ENCODE measurements at regions not wholly inside any gene's neighbourhood (a gene's known extent, or its start where the extent isn't known, plus 50 kb on each side); places are given as distances from the start of the nearest gene placed in this dataset.
"Not testable (repeated sequence)": the region's sequence is repeated elsewhere in the genome, so short reads cannot be mapped to it uniquely, and the experiment has no call there.

DNA sequence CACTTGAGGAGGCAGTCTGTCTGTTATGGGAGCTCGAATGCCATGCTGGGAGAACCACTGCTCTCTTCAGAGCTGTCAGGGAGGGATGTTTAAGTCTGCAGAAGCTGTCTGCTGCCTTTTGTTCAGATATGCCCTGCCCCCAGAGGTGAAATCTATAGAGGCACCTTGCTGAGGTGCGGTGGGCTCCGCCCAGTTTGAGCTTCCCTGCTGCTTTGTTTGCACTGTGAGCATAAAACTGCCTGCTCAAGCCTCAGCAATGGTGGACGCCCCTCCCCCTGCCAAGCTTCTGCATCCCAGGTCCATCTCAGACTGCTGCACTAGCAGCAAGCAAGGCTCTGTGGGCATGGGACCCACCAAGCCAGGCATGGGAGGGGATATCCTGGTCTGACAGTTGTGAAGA, 247.5 kb downstream of the LMX1A start:
- Mint-ChIP-seq H3K27me3 (ENCODE audit: unreplicated experiment) (peaks cover 2% of the 10 kb centered on the region), H3K4me1 (ENCODE audit: unreplicated experiment) (no peaks in the 10 kb centered on the region), H3K4me3 (ENCODE audit: unreplicated experiment) (no peak overlapping the region), H3K9me3 (ENCODE audit: unreplicated experiment) (no peaks in the 10 kb centered on the region), H3K36me3 (ENCODE audit: low read depth, unreplicated experiment) (no peaks in the 10 kb centered on the region), H3K27ac (ENCODE audit: unreplicated experiment) (no peak overlapping the region)
- TF ChIP-seq, protein P1, sequence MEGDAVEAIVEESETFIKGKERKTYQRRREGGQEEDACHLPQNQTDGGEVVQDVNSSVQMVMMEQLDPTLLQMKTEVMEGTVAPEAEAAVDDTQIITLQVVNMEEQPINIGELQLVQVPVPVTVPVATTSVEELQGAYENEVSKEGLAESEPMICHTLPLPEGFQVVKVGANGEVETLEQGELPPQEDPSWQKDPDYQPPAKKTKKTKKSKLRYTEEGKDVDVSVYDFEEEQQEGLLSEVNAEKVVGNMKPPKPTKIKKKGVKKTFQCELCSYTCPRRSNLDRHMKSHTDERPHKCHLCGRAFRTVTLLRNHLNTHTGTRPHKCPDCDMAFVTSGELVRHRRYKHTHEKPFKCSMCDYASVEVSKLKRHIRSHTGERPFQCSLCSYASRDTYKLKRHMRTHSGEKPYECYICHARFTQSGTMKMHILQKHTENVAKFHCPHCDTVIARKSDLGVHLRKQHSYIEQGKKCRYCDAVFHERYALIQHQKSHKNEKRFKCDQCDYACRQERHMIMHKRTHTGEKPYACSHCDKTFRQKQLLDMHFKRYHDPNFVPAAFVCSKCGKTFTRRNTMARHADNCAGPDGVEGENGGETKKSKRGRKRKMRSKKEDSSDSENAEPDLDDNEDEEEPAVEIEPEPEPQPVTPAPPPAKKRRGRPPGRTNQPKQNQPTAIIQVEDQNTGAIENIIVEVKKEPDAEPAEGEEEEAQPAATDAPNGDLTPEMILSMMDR (IDR thresholded peaks at IDR 0.05; ENCODE audit: unreplicated experiment) = no peak
- no peak for DNase-seq (ENCODE audit: low spot score)

DNA sequence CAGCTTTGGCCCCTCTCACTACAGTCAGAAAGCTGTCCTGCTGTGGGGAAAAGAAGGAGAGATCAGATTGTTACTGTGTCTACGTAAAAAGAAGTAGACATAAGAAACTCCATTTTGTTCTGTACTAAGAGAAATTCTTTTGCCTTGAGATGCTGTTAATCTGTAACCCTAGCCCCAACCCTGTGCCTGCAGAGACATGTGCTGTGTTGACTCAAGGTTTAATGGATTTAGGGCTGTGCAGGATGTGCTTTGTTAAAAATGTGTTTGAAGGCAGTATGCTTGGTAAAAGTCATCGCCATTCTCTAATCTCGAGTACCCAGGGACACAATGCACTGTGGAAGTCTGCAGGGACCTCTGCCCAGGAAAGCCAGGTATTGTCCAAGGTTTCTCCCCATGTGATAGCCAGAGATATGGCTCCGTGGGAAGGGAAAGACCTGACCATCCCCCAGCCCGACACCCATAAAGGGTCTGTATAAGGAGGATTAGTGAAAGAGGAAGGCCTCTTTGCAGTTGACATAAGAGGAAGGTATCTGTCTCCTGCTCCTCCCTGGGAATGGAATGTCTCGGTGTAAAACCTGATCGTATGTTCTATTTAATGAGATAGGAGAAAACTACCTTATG, 263.9 kb downstream of the LMX1A start:
- not testable (repeated sequence) for H3K4me3 Mint-ChIP-seq (ENCODE audit: unreplicated experiment); H3K27ac Mint-ChIP-seq (ENCODE audit: unreplicated experiment)

DNA sequence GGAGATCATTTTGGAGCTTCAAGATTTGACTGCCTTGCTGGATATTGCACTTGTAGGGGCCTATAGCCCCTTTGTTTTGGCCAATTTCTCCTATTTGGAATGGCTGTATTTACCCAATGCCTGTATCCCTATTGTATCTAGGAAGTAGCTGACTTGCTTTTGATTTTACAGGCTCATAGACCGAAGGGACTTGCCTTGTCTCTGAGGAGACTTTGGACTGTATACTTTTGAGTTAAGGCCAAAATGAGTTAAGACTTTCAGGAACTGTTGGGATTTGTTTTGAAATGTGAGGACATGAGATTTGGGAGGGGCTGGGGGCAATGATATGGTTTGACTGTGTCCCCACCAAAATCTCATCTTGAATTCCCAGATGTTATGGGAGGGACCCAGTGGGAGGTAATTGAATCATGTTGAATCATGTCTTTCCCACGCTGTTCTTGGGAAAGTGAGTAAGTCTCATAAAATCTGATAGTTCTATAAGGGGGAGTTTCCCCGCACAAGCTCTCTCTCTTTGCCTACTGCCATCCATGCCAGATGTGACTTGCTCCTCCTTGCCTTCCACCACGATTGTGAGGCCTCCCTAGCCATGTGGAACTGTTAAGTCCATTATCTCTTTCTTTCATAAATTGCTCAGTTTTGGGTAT, 276.1 kb downstream of the LMX1A start:
- TF ChIP-seq, protein P1 (IDR thresholded peaks at IDR 0.05; ENCODE audit: unreplicated experiment) = no peak
- Mint-ChIP-seq H3K27ac (ENCODE audit: unreplicated experiment) (no peak overlapping the region), H3K36me3 (ENCODE audit: low read depth, unreplicated experiment) (peaks cover 10% of the 10 kb centered on the region), H3K4me3 (ENCODE audit: unreplicated experiment) (no peak overlapping the region), H3K9me3 (ENCODE audit: unreplicated experiment) (peaks cover 6% of the 10 kb centered on the region), H3K27me3 (ENCODE audit: unreplicated experiment) (no peaks in the 10 kb centered on the region), H3K4me1 (ENCODE audit: unreplicated experiment) (no peaks in the 10 kb centered on the region)
- DNase-seq (ENCODE audit: low spot score) = no peak

More for the DNA sequence above, 263.9 kb downstream of the LMX1A start:
- not testable (repeated sequence) for H3K9me3 Mint-ChIP-seq (ENCODE audit: unreplicated experiment); DNase-seq (ENCODE audit: low spot score); H3K36me3 Mint-ChIP-seq (ENCODE audit: low read depth, unreplicated experiment); H3K27me3 Mint-ChIP-seq (ENCODE audit: unreplicated experiment)
- H3K4me1 Mint-ChIP-seq (ENCODE audit: unreplicated experiment) = peaks cover 16% of the 10 kb centered on the region

DNA sequence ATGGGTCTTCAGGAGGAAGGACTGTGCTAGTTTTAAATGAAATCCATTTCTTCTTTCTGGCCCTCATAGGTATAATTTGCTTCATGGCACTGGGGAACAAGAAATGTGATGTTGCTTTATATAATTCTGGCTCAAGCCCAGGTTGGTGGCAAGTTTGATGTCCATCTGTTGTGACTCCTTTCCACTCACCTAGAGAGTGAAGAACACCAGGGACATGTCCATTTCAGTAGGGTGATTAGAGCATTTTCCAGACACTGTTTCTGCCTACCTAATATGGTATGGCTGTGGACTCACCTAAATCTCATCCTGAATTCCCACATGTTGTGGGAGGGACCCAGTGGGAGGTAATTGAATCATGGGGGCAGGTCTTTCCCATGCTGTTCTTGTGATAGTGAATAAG, 278.1 kb downstream of the LMX1A start:
- H3K36me3 Mint-ChIP-seq (ENCODE audit: low read depth, unreplicated experiment) = peaks cover 10% of the 10 kb centered on the region
- peaks cover 6% of the 10 kb centered on the region for H3K9me3 Mint-ChIP-seq (ENCODE audit: unreplicated experiment)
- TF ChIP-seq, protein P1 (IDR thresholded peaks at IDR 0.05; ENCODE audit: unreplicated experiment) = no peak
- no peak overlapping the region for H3K27ac Mint-ChIP-seq (ENCODE audit: unreplicated experiment)
- no peak for DNase-seq (ENCODE audit: low spot score)
- H3K27me3 Mint-ChIP-seq (ENCODE audit: unreplicated experiment) = no peaks in the 10 kb centered on the region
- no peak overlapping the region for H3K4me3 Mint-ChIP-seq (ENCODE audit: unreplicated experiment)
- H3K4me1 Mint-ChIP-seq (ENCODE audit: unreplicated experiment) = no peaks in the 10 kb centered on the region

DNA sequence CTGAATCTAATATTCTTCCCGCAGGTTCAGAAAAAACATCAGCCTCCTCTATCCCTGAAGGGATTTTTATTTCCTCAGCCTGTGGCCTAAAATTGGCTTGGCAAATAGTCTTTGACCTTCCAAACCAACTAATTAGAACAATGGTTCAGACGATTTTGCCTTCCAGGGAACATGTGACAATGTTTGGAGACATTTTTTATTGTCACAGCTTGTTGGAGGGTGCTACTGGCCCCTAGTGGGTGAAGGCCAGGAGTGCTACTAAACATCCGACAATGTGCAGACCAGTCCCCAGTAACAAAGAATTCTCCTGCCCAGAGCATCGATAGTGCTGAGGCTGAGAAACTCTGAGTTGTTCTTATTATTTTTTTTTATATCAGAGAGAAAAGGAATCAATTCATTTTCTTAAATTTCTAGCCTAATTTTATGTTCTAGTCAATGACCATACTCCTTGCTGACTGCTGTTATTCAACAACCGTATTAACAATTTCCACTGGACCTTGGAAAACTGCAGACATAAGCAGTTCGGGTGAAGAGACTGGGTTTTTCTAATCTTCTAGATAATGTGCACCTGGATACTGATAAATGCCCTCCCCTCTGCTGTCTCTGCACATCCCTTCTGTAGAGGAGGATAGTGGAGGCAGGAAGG, 280.7 kb downstream of the LMX1A start:
- Mint-ChIP-seq H3K9me3 (ENCODE audit: unreplicated experiment) (peaks cover 6% of the 10 kb centered on the region), H3K27ac (ENCODE audit: unreplicated experiment) (no peak overlapping the region), H3K27me3 (ENCODE audit: unreplicated experiment) (no peaks in the 10 kb centered on the region), H3K36me3 (ENCODE audit: low read depth, unreplicated experiment) (peaks cover 10% of the 10 kb centered on the region), H3K4me1 (ENCODE audit: unreplicated experiment) (no peaks in the 10 kb centered on the region), H3K4me3 (ENCODE audit: unreplicated experiment) (no peak overlapping the region)
- TF ChIP-seq, protein P1 (IDR thresholded peaks at IDR 0.05; ENCODE audit: unreplicated experiment) = peak; percentile 52
- peak; percentile 51 for DNase-seq (ENCODE audit: low spot score)

Data from endothelial cell (in vitro differentiated cells).